ENCODE measurements at regions not wholly inside any gene's neighbourhood (a gene's known extent, or its start where the extent isn't known, plus 50 kb on each side); places are given as distances from the start of the nearest gene placed in this dataset.

GRCh38 chr9:99577351-99577750 lies 244.3 kb upstream of the NR4A3 start:
- in situ Hi-C loops (cut with MboI; ENCODE audit: low sequenced_read_pairs in 4 of 4) (loop anchor here in 1 of 4 donors (25.0 kb wide), 1 partner anchor 240 kb away; no protein-coding TSS in a partner anchor), intact Hi-C loops (cut with DNase I; ENCODE audit: low total_unique reads) (no loop called here)
- H3K4me3 ChIP-seq: no peak overlapping the region
- ATAC-seq (no peak), DNase-seq (no peak)
- no peaks in the 10 kb centered on the region for H3K27me3 ChIP-seq
- H3K27ac ChIP-seq: no peak overlapping the region
- H3K36me3 ChIP-seq: no peaks in the 10 kb centered on the region
- H3K4me1 ChIP-seq: peaks cover 5 to 9% of the 10 kb centered on the region in 2 donors
- H3K9me3 ChIP-seq: no peaks in the 10 kb centered on the region
- no peak for TF ChIP-seq CTCF (IDR thresholded peaks at IDR 0.05 in 4 of 5, conservative IDR thresholded peaks at IDR 0.05 in 1 of 5)
- no peak for TF ChIP-seq POLR2A (IDR thresholded peaks at IDR 0.05)

- no peaks in the 10 kb centered on the region for H3K27me3 ChIP-seq
- TF ChIP-seq POLR2A (IDR thresholded peaks at IDR 0.05) (no peak), CTCF (IDR thresholded peaks at IDR 0.05 in 4 of 5, conservative IDR thresholded peaks at IDR 0.05 in 1 of 5) (no peak)
- no peaks in the 10 kb centered on the region for H3K36me3 ChIP-seq
- no peaks in the 10 kb centered on the region for H3K9me3 ChIP-seq
- DNase-seq (no peak), ATAC-seq (no peak)
- intact Hi-C loops (cut with DNase I; ENCODE audit: low total_unique reads): no loop called here
- H3K27ac ChIP-seq: no peak overlapping the region
- in situ Hi-C loops (cut with MboI; ENCODE audit: low sequenced_read_pairs in 4 of 4): loop anchor here in 1 of 4 donors (25.0 kb wide), 1 partner anchor 241 kb away; no protein-coding TSS in a partner anchor
- no peak overlapping the region for H3K4me3 ChIP-seq
- no peaks in the 10 kb centered on the region for H3K4me1 ChIP-seq
Observed at GRCh38 chr9:99578666-99579065, 243.0 kb upstream of the NR4A3 start.

- Histone ChIP-seq H3K4me1 (no peaks in the 10 kb centered on the region), H3K4me3 (no peak overlapping the region), H3K36me3 (no peaks in the 10 kb centered on the region), H3K27ac (no peak overlapping the region), H3K27me3 (no peaks in the 10 kb centered on the region), H3K9me3 (no peaks in the 10 kb centered on the region)
- DNase-seq (no peak), ATAC-seq (peak in 1 of 2 donors; percentile 41)
- intact Hi-C loops (cut with DNase I; ENCODE audit: low total_unique reads): no loop called here
- in situ Hi-C loops (cut with MboI; ENCODE audit: low sequenced_read_pairs in 4 of 4): loop anchor here in 1 of 4 donors (25.0 kb wide), 1 partner anchor 243 kb away; no protein-coding TSS in a partner anchor
- TF ChIP-seq CTCF (IDR thresholded peaks at IDR 0.05 in 4 of 5, conservative IDR thresholded peaks at IDR 0.05 in 1 of 5): no peak
- TF ChIP-seq POLR2A (IDR thresholded peaks at IDR 0.05): no peak
Observed at GRCh38 chr9:99579964-99580363, 241.7 kb upstream of the NR4A3 start.

- Histone ChIP-seq H3K4me3 (no peak overlapping the region), H3K4me1 (no peaks in the 10 kb centered on the region), H3K36me3 (no peaks in the 10 kb centered on the region), H3K9me3 (no peaks in the 10 kb centered on the region), H3K27ac (no peak overlapping the region), H3K27me3 (no peaks in the 10 kb centered on the region)
- DNase-seq (no peak), ATAC-seq (no peak)
- intact Hi-C loops (cut with DNase I; ENCODE audit: low total_unique reads) (no loop called here), in situ Hi-C loops (cut with MboI; ENCODE audit: low sequenced_read_pairs in 4 of 4) (loop anchor here in 1 of 4 donors (25.0 kb wide), 1 partner anchor 246 kb away; no protein-coding TSS in a partner anchor)
- TF ChIP-seq POLR2A (IDR thresholded peaks at IDR 0.05): no peak
- no peak for TF ChIP-seq CTCF (IDR thresholded peaks at IDR 0.05 in 4 of 5, conservative IDR thresholded peaks at IDR 0.05 in 1 of 5)
Observed at GRCh38 chr9:99582814-99583213, 238.9 kb upstream of the NR4A3 start.

GRCh38 chr9:99588299-99588698 lies 233.4 kb upstream of the NR4A3 start:
- intact Hi-C loops (cut with DNase I; ENCODE audit: low total_unique reads) (no loop called here), in situ Hi-C loops (cut with MboI; ENCODE audit: low sequenced_read_pairs in 4 of 4) (loop anchor here in 1 of 4 donors (25.0 kb wide), 1 partner anchor 251 kb away; no protein-coding TSS in a partner anchor)
- TF ChIP-seq POLR2A (IDR thresholded peaks at IDR 0.05): no peak
- TF ChIP-seq CTCF (IDR thresholded peaks at IDR 0.05 in 4 of 5, conservative IDR thresholded peaks at IDR 0.05 in 1 of 5): no peak
- Histone ChIP-seq H3K4me3 (no peak overlapping the region), H3K9me3 (no peaks in the 10 kb centered on the region), H3K27ac (no peak overlapping the region), H3K27me3 (no peaks in the 10 kb centered on the region), H3K36me3 (no peaks in the 10 kb centered on the region), H3K4me1 (no peaks in the 10 kb centered on the region)
- DNase-seq (no peak), ATAC-seq (no peak)
